OCI-LY7 (cell line): ENCODE measurements at regions not wholly inside any gene's neighbourhood (a gene's known extent, or its start where the extent isn't known, plus 50 kb on each side); places are given as distances from the start of the nearest gene placed in this dataset.

Source experiments
- CTCF ChIP-seq: fragments of 200-600 bp; sonication (generic); conservative IDR thresholded peaks from 2 replicates; pipeline ENCODE4 v1.5.1; 2014; ENCODE audit warnings: mild to moderate bottlenecking, antibody characterized with exemption, low read length, moderate library complexity, mixed read lengths
- EZH2phosphoT487 ChIP-seq: fragments of 200-600 bp; sonication (generic); IDR thresholded peaks from 2 replicates; pipeline ENCODE4 v1.6.1; 2018; ENCODE audit warnings: low read depth, borderline replicate concordance, mild to moderate bottlenecking, mixed run types, antibody characterized with exemption, low read length, moderate library complexity, mixed read lengths

DNA sequence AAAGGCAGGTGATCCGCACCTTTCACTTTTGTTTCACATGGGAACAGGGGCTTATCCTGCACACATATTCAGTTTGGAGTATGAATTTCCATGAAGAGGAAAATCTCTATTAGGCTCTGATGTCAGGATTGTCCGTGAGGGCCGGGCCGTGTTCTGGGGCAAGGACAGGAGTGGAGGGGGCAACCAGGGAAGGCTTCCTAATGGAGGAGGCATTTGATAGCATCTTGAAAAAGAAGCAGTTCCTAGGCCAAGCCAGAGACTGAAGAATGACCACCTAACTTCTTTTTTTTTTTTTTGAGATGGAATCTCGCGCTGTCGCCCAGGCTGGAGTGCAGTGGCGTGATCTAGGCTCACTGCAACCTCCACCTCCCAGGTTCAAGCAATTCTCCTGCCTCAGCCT is 174.2 kb downstream of the SEC14L1 start:
- TF ChIP-seq CTCF (no peak), EZH2phosphoT487 (no peak)
